Esophagus muscularis mucosa (tissue), 3 donors: ENCODE measurements at regions not wholly inside any gene's neighbourhood (a gene's known extent, or its start where the extent isn't known, plus 50 kb on each side); places are given as distances from the start of the nearest gene placed in this dataset.

Source experiments
- POLR2A ChIP-seq: fragments of 450-650 bp; IDR thresholded peaks from one replicate; pipeline ENCODE4 v1.6.1; 2017; ENCODE audit warnings: antibody characterized with exemption, moderate library complexity, mild to moderate bottlenecking, low read depth
- TF ChIP-seq, protein P1 (sequence below), 3 experiments: fragments of 200-600 bp in 2 of 3; fragments of 450-650 bp in 1 of 3; sonication (generic) in 2 of 3; IDR thresholded peaks; one replicate each; pipeline ENCODE4 v1.5.1; 2017 to 2019; ENCODE audit warnings: antibody characterized with exemption in 3 of 3, mild to moderate bottlenecking in 2 of 3, moderate library complexity in 1 of 3

DNA sequence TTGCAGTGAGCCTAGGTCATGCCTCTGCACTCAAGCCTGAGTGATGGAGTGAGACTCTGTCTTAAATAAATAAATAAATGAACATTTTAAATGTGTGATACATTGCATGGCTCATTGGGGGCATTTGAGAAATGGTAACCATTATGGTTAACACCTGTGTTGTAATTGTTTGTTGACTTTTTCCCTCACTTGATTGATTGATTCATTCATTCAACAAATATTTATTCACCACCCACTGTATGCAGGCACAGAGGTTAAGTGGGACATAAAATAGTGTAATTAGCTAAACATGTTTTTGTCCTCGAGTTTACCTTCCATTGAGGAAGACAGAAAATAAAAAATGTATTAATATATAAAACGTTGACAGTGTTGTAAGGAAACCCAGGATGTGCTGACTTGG is 127.1 kb upstream of the ANKRD28 start:
- TF ChIP-seq POLR2A, result no peak
- TF ChIP-seq, protein P1, sequence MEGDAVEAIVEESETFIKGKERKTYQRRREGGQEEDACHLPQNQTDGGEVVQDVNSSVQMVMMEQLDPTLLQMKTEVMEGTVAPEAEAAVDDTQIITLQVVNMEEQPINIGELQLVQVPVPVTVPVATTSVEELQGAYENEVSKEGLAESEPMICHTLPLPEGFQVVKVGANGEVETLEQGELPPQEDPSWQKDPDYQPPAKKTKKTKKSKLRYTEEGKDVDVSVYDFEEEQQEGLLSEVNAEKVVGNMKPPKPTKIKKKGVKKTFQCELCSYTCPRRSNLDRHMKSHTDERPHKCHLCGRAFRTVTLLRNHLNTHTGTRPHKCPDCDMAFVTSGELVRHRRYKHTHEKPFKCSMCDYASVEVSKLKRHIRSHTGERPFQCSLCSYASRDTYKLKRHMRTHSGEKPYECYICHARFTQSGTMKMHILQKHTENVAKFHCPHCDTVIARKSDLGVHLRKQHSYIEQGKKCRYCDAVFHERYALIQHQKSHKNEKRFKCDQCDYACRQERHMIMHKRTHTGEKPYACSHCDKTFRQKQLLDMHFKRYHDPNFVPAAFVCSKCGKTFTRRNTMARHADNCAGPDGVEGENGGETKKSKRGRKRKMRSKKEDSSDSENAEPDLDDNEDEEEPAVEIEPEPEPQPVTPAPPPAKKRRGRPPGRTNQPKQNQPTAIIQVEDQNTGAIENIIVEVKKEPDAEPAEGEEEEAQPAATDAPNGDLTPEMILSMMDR (IDR thresholded peaks at IDR 0.05), result no peak
